ENCODE measurements at regions not wholly inside any gene's neighbourhood (a gene's known extent, or its start where the extent isn't known, plus 50 kb on each side); places are given as distances from the start of the nearest gene placed in this dataset.

GRCh38 chr9:30584559-30584958 is 1799.9 kb upstream of the ACO1 start:
- BruUV-seq (replicated peaks): no TSS peak
- Histone ChIP-seq H3K27ac (ENCODE audit: insufficient read depth, low read depth, low read length) (no peak overlapping the region), H3K4me2 (ENCODE audit: insufficient read depth, low read length) (no peak overlapping the region), H2AFZ (ENCODE audit: low read depth, low read length) (no peak overlapping the region), H3K27me3 (ENCODE audit: control insufficient read depth in 2 of 2, insufficient read depth in 2 of 2, low read length in 2 of 2) (no peaks in the 10 kb centered on the region), H3K4me3 (replicated peaks in 1 of 3; ENCODE audit: insufficient read depth in 1 of 3, low read depth in 1 of 3, low read length in 3 of 3) (no peak overlapping the region), H3K79me2 (ENCODE audit: control insufficient read depth, insufficient read depth, low read length) (no peaks in the 10 kb centered on the region), H3K36me3 (ENCODE audit: control insufficient read depth in 2 of 2, extremely low read depth in 1 of 2, insufficient read depth in 2 of 2, low read length in 2 of 2) (no peaks in the 10 kb centered on the region), H3K9me3 (replicated peaks; ENCODE audit: control insufficient read depth, insufficient read depth, low read length) (peaks cover 5% of the 10 kb centered on the region), H3K9me1 (replicated peaks; ENCODE audit: control insufficient read depth, extremely low read depth, insufficient read depth, low read length) (no peaks in the 10 kb centered on the region), H4K20me1 (replicated peaks; ENCODE audit: control insufficient read depth, extremely low read depth, insufficient read depth, low read length) (no peaks in the 10 kb centered on the region), H3K9ac (replicated peaks; ENCODE audit: extremely low read depth, insufficient read depth, low read length) (no peak overlapping the region), H3K4me1 (ENCODE audit: control insufficient read depth, extremely low read depth, insufficient read depth, low read length) (no peaks in the 10 kb centered on the region)
- FAIRE-seq (no peak), DNase-seq (ENCODE audit: low read depth, low spot score) (no peak)
- ChIA-PET CTCF (no interaction called here), POLR2A (no interaction called here)
- TF ChIP-seq MAX (IDR thresholded peaks at IDR 0.05; ENCODE audit: insufficient read depth, insufficient read length) (no peak), GATA2 (IDR thresholded peaks at IDR 0.05; ENCODE audit: insufficient read depth, insufficient read length, low read depth, low read length) (no peak), POLR2AphosphoS5 (IDR thresholded peaks at IDR 0.05; ENCODE audit: insufficient read depth, low read depth, low read length) (no peak), CTCF (IDR thresholded peaks at IDR 0.05; ENCODE audit: extremely low read depth in 1 of 2, insufficient read depth in 1 of 2, low read depth in 1 of 2, low read length in 2 of 2) (no peak), POLR2A (IDR thresholded peaks at IDR 0.05; ENCODE audit: low read depth, low read length) (no peak)
- intact Hi-C loops (cut with micrococcal nuclease): no loop called here
- dilution Hi-C loops (cut with MboI; ENCODE audit: extremely low pct_ligation_motif_present, low sequenced_read_pairs): no loop called here

GRCh38 chr9:30591461-30591860 is 1793.0 kb upstream of the ACO1 start:
- POLR2A ChIA-PET: no interaction called here
- H3K27ac ChIP-seq (ENCODE audit: insufficient read depth, low read depth, low read length): no peak overlapping the region
- H3K4me3 ChIP-seq (replicated peaks in 1 of 3; ENCODE audit: insufficient read depth in 1 of 3, low read depth in 1 of 3, low read length in 3 of 3): no peak overlapping the region
- H3K4me2 ChIP-seq (ENCODE audit: insufficient read depth, low read length): no peak overlapping the region
- no peaks in the 10 kb centered on the region for H3K9me1 ChIP-seq (replicated peaks; ENCODE audit: control insufficient read depth, extremely low read depth, insufficient read depth, low read length)
- BruUV-seq (replicated peaks): no TSS peak
- no peak overlapping the region for H3K9ac ChIP-seq (replicated peaks; ENCODE audit: extremely low read depth, insufficient read depth, low read length)
- CTCF ChIA-PET: no interaction called here
- H3K9me3 ChIP-seq (replicated peaks; ENCODE audit: control insufficient read depth, insufficient read depth, low read length): no peaks in the 10 kb centered on the region
- no peaks in the 10 kb centered on the region for H3K4me1 ChIP-seq (ENCODE audit: control insufficient read depth, extremely low read depth, insufficient read depth, low read length)
- H4K20me1 ChIP-seq (replicated peaks; ENCODE audit: control insufficient read depth, extremely low read depth, insufficient read depth, low read length): no peaks in the 10 kb centered on the region
- DNase-seq (ENCODE audit: low read depth, low spot score) (no peak), FAIRE-seq (no peak)
- no peak overlapping the region for H2AFZ ChIP-seq (ENCODE audit: low read depth, low read length)
- H3K79me2 ChIP-seq (ENCODE audit: control insufficient read depth, insufficient read depth, low read length): no peaks in the 10 kb centered on the region
- intact Hi-C loops (cut with micrococcal nuclease): no loop called here
- no peaks in the 10 kb centered on the region for H3K36me3 ChIP-seq (ENCODE audit: control insufficient read depth in 2 of 2, extremely low read depth in 1 of 2, insufficient read depth in 2 of 2, low read length in 2 of 2)
- no peaks in the 10 kb centered on the region for H3K27me3 ChIP-seq (ENCODE audit: control insufficient read depth in 2 of 2, insufficient read depth in 2 of 2, low read length in 2 of 2)
- TF ChIP-seq MYC (IDR thresholded peaks at IDR 0.05; ENCODE audit: low read depth, low read length): no peak
- no peak for TF ChIP-seq GATA2 (IDR thresholded peaks at IDR 0.05; ENCODE audit: insufficient read depth, insufficient read length, low read depth, low read length)
- no peak for TF ChIP-seq EZH2 (IDR thresholded peaks at IDR 0.05; ENCODE audit: borderline replicate concordance, low read depth, low read length, severe bottlenecking)
- no peak for TF ChIP-seq MAX (IDR thresholded peaks at IDR 0.05; ENCODE audit: insufficient read depth, insufficient read length)
- TF ChIP-seq POLR2A (IDR thresholded peaks at IDR 0.05; ENCODE audit: low read depth, low read length): no peak
- no peak for TF ChIP-seq POLR2AphosphoS5 (IDR thresholded peaks at IDR 0.05; ENCODE audit: insufficient read depth, low read depth, low read length)
- no peak for TF ChIP-seq FOS (IDR thresholded peaks at IDR 0.05; ENCODE audit: borderline replicate concordance, insufficient read depth, low read length)
- TF ChIP-seq CTCF (IDR thresholded peaks at IDR 0.05; ENCODE audit: extremely low read depth in 1 of 2, insufficient read depth in 1 of 2, low read depth in 1 of 2, low read length in 2 of 2): no peak
- no peak for TF ChIP-seq JUN (IDR thresholded peaks at IDR 0.05; ENCODE audit: borderline replicate concordance, insufficient read depth, insufficient read length, low read depth)
- dilution Hi-C loops (cut with MboI; ENCODE audit: extremely low pct_ligation_motif_present, low sequenced_read_pairs): no loop called here
